GM12878 (cell line): ENCODE measurements at regions not wholly inside any gene's neighbourhood (a gene's known extent, or its start where the extent isn't known, plus 50 kb on each side); places are given as distances from the start of the nearest gene placed in this dataset.

Source experiments
- ATAC-seq: fragments of 200-7000 bp; cut with Tn5 transposase; 3 replicates; pipeline ENCODE4 v1.9.1; 2020; ENCODE audit warnings: mild to moderate bottlenecking, moderate library complexity
- BruUV-seq: library from RNA; stranded (reverse); fragments of 400-500 nt; replicated peaks from 2 replicates; lab custom pipeline; 2021; lab: Mats Ljungman, UMichigan
- CTCF ChIA-PET: fragments of 300-600 bp; sonication (Branson Sonifier 250); formaldehyde crosslinking; extraction: SDS; loops from one replicate; lab custom pipeline; 2021; ENCODE audit warnings: inconsistent platforms; lab: Yijun Ruan, JAX
- POLR2A ChIA-PET: fragments of 350-600 bp; formaldehyde crosslinking; extraction: SDS; loops from one replicate; lab custom pipeline; 2021; ENCODE audit warnings: inconsistent platforms; lab: Charles Lee
- RAD21 ChIA-PET: fragments of 300-600 bp; sonication (Branson Sonifier 250); formaldehyde crosslinking; loops from one replicate; lab custom pipeline; 2023; ENCODE audit warnings: antibody characterized with exemption; ENCODE audit not compliant: unreplicated experiment; lab: Charles Lee
- SMC1A ChIA-PET: fragments of 300-600 bp; sonication (Branson Sonifier 250); formaldehyde crosslinking; loops from one replicate; lab custom pipeline; 2023; ENCODE audit not compliant: unreplicated experiment, uncharacterized antibody; lab: Charles Lee
- DNase-seq: peaks from one replicate; pipeline ENCODE4 v3.0.0-alpha.2; 2011; ENCODE audit warnings: low read depth, low spot score
- FAIRE-seq: peaks from 3 replicates; lab custom pipeline; 2011; peaks lifted over from hg19 to GRCh38; lab: Jason Lieb, UNC
- H2AFZ ChIP-seq: 2 replicates; pipeline ENCODE4 v1.6.0; 2011; ENCODE audit warnings: low read depth, low read length, control low read depth; ENCODE audit not compliant: control insufficient read depth
- H3K27ac ChIP-seq: 2 replicates; pipeline ENCODE4 v1.5.1; 2011; ENCODE audit warnings: control low read depth; ENCODE audit not compliant: control insufficient read depth, insufficient read depth
- H3K27me3 ChIP-seq, 2 experiments: replicated peaks in 1 of 2; 2 replicates each; pipeline versions ENCODE4 v1.6.0 to v1.6.1; 2011; ENCODE audit warnings: low read length in 1 of 2; ENCODE audit not compliant: control insufficient read depth in 2 of 2, insufficient read depth in 2 of 2
- H3K36me3 ChIP-seq, 2 experiments: 2 replicates each; pipeline ENCODE4 v1.5.1; 2011; ENCODE audit warnings: low read length in 1 of 2; ENCODE audit not compliant: control insufficient read depth in 2 of 2, insufficient read depth in 2 of 2
- H3K4me1 ChIP-seq: 2 replicates; pipeline ENCODE4 v1.6.1; 2011; ENCODE audit warnings: mild to moderate bottlenecking, low read length, moderate library complexity, mixed read lengths; ENCODE audit not compliant: control insufficient read depth, insufficient read depth
- H3K4me2 ChIP-seq: 2 replicates; pipeline ENCODE4 v1.6.0; 2011; ENCODE audit warnings: control low read depth; ENCODE audit not compliant: control insufficient read depth, insufficient read depth
- H3K4me3 ChIP-seq: fragments of 200-600 bp; sonication (generic); 2 replicates; pipeline ENCODE4 v1.5.1; 2016
- H3K79me2 ChIP-seq: 2 replicates; pipeline ENCODE4 v1.6.0; 2011; ENCODE audit warnings: low read length; ENCODE audit not compliant: control insufficient read depth, insufficient read depth
- H3K9ac ChIP-seq: 2 replicates; pipeline ENCODE4 v1.8.0; 2011; ENCODE audit warnings: low read length, control low read depth, mixed read lengths; ENCODE audit not compliant: control insufficient read depth, insufficient read depth
- H3K9me3 ChIP-seq: replicated peaks from 3 replicates; pipeline ENCODE4 v1.5.1; 2011; ENCODE audit warnings: mild to moderate bottlenecking, low read length; ENCODE audit not compliant: control insufficient read depth, insufficient read depth
- H4K20me1 ChIP-seq: 2 replicates; pipeline ENCODE4 v1.6.0; 2011; ENCODE audit not compliant: control insufficient read depth, insufficient read depth
- CHD1 ChIP-seq: IDR thresholded peaks from 2 replicates; pipeline ENCODE4 v1.6.1; 2012; ENCODE audit warnings: low read depth, low read length, improper control_type of control experiment
- HDAC2 ChIP-seq: fragments of 200-600 bp; sonication (generic); IDR thresholded peaks from 2 replicates; pipeline ENCODE4 v1.6.1; 2017
- SMC3 ChIP-seq: IDR thresholded peaks from 2 replicates; pipeline ENCODE4 v1.6.1; 2011; ENCODE audit warnings: low read length, improper control_type of control experiment, borderline replicate concordance
- STAT3 ChIP-seq: IDR thresholded peaks from 2 replicates; pipeline ENCODE4 v1.6.1; 2011; ENCODE audit warnings: low read depth, low read length, improper control_type of control experiment
- ZNF207 ChIP-seq: fragments of 450-650 bp; IDR thresholded peaks from 2 replicates; pipeline ENCODE4 v1.6.1; 2014; ENCODE audit warnings: antibody characterized with exemption, mild to moderate bottlenecking, borderline replicate concordance
- in situ Hi-C: fragments of 300-500 bp; cut with MboI; formaldehyde crosslinking; loops from 9 replicates; pipeline ENCODE4 v1.14.3; 2018; ENCODE audit warnings: mixed read lengths
- intact Hi-C: fragments of 100-400 bp; cut with micrococcal nuclease; formaldehyde crosslinking; loops from one replicate; pipeline ENCODE4 v1.14.2; 2022; ENCODE audit not compliant: unreplicated experiment
- TF ChIP-seq, protein P1 (sequence below): IDR thresholded peaks from 2 replicates; pipeline ENCODE4 v1.6.1; 2012; ENCODE audit warnings: low read length, inconsistent platforms
- TF ChIP-seq, protein P2 (sequence below): fragments of 450-650 bp; IDR thresholded peaks from 2 replicates; pipeline ENCODE4 v1.6.1; 2017; ENCODE audit warnings: mild to moderate bottlenecking, moderate library complexity

DNA sequence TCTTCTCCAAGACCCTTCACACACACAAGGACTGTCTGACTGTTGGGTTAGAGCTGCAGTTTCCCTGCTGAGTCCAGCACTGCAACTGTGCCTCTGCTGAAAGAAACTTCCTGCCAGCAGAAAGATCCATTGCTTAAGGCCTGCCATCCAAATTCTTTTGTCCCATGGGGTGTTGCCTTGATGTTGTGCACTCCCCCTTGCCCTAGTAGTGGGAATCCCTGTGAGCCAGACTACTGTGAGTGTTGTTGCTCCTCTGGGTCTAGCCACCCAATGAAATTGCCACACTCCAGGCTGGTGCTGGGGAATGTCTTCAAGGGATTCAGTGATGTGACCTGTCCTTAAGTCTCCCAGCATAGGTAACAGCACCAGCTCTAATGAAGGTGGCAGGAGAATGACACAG, 166.6 kb upstream of the PDE3A start:
- ChIA-PET POLR2A (no interaction called here), RAD21 (no interaction called here), CTCF (no interaction called here), SMC1A (interaction anchor here (1.2 to 3.5 kb wide), 3 partner anchors 9 to 12 kb away, joined by 3 to 13 read pairs (median 4); no protein-coding TSS in a partner anchor)
- no peaks in the 10 kb centered on the region for H3K4me1 ChIP-seq
- no peaks in the 10 kb centered on the region for H3K36me3 ChIP-seq
- ATAC-seq (no peak), DNase-seq (no peak), FAIRE-seq (no peak)
- H3K4me2 ChIP-seq, result no peak overlapping the region
- H4K20me1 ChIP-seq, result no peaks in the 10 kb centered on the region
- no peaks in the 10 kb centered on the region for H3K79me2 ChIP-seq
- no peaks in the 10 kb centered on the region; a peak in 1 of 4 replicates for H3K27me3 ChIP-seq
- H3K9me3 ChIP-seq, result no peaks in the 10 kb centered on the region
- H3K4me3 ChIP-seq, result no peak overlapping the region
- H3K9ac ChIP-seq, result no peak overlapping the region
- H2AFZ ChIP-seq, result no peak overlapping the region
- in situ Hi-C loops (no loop called here), intact Hi-C loops (no loop called here)
- no peak for TF ChIP-seq STAT3
- no peak for TF ChIP-seq CHD1
- no peak for TF ChIP-seq HDAC2
- TF ChIP-seq, protein P1, sequence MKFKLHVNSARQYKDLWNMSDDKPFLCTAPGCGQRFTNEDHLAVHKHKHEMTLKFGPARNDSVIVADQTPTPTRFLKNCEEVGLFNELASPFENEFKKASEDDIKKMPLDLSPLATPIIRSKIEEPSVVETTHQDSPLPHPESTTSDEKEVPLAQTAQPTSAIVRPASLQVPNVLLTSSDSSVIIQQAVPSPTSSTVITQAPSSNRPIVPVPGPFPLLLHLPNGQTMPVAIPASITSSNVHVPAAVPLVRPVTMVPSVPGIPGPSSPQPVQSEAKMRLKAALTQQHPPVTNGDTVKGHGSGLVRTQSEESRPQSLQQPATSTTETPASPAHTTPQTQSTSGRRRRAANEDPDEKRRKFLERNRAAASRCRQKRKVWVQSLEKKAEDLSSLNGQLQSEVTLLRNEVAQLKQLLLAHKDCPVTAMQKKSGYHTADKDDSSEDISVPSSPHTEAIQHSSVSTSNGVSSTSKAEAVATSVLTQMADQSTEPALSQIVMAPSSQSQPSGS, result no peak
- no peak for TF ChIP-seq ZNF207
- TF ChIP-seq SMC3, result no peak
- TF ChIP-seq, protein P2, sequence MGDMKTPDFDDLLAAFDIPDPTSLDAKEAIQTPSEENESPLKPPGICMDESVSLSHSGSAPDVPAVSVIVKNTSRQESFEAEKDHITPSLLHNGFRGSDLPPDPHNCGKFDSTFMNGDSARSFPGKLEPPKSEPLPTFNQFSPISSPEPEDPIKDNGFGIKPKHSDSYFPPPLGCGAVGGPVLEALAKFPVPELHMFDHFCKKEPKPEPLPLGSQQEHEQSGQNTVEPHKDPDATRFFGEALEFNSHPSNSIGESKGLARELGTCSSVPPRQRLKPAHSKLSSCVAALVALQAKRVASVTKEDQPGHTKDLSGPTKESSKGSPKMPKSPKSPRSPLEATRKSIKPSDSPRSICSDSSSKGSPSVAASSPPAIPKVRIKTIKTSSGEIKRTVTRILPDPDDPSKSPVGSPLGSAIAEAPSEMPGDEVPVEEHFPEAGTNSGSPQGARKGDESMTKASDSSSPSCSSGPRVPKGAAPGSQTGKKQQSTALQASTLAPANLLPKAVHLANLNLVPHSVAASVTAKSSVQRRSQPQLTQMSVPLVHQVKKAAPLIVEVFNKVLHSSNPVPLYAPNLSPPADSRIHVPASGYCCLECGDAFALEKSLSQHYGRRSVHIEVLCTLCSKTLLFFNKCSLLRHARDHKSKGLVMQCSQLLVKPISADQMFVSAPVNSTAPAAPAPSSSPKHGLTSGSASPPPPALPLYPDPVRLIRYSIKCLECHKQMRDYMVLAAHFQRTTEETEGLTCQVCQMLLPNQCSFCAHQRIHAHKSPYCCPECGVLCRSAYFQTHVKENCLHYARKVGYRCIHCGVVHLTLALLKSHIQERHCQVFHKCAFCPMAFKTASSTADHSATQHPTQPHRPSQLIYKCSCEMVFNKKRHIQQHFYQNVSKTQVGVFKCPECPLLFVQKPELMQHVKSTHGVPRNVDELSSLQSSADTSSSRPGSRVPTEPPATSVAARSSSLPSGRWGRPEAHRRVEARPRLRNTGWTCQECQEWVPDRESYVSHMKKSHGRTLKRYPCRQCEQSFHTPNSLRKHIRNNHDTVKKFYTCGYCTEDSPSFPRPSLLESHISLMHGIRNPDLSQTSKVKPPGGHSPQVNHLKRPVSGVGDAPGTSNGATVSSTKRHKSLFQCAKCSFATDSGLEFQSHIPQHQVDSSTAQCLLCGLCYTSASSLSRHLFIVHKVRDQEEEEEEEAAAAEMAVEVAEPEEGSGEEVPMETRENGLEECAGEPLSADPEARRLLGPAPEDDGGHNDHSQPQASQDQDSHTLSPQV, result no peak
- H3K27ac ChIP-seq, result no peak overlapping the region
- no TSS peak for BruUV-seq
